GM23338 (cell line): ENCODE measurements at regions not wholly inside any gene's neighbourhood (a gene's known extent, or its start where the extent isn't known, plus 50 kb on each side); places are given as distances from the start of the nearest gene placed in this dataset.

ENCODE experiments used
- EZH2 ChIP-seq: fragments of 200-600 bp; sonication (generic); IDR thresholded peaks from one replicate; pipeline ENCODE4 v1.8.0; 2017; ENCODE audit warnings: antibody characterized with exemption, mild to moderate bottlenecking, low read depth; ENCODE audit not compliant: unreplicated experiment
- EZH2phosphoT487 ChIP-seq: fragments of 200-600 bp; sonication (generic); IDR thresholded peaks from one replicate; pipeline ENCODE4 v1.8.1; 2018; ENCODE audit warnings: antibody characterized with exemption; ENCODE audit not compliant: unreplicated experiment
- TF ChIP-seq, protein P1 (sequence below), 2 experiments: fragments of 200-600 bp in 1 of 2; sonication (generic) in 1 of 2; conservative IDR thresholded peaks; 2 replicates each; pipeline versions ENCODE4 v1.5.1 to v1.6.1; 2016 to 2017; ENCODE audit warnings: antibody characterized with exemption in 2 of 2, low read depth in 2 of 2, mild to moderate bottlenecking in 2 of 2, moderate library complexity in 1 of 2
- TF ChIP-seq, protein P2 (sequence below): IDR thresholded peaks from 2 replicates; pipeline ENCODE4 v1.6.1; 2016; ENCODE audit warnings: antibody characterized with exemption
- TF ChIP-seq, protein P3 (sequence below): IDR thresholded peaks from one replicate; pipeline ENCODE4 v1.6.1; 2018; ENCODE audit warnings: antibody characterized with exemption; ENCODE audit not compliant: unreplicated experiment

DNA sequence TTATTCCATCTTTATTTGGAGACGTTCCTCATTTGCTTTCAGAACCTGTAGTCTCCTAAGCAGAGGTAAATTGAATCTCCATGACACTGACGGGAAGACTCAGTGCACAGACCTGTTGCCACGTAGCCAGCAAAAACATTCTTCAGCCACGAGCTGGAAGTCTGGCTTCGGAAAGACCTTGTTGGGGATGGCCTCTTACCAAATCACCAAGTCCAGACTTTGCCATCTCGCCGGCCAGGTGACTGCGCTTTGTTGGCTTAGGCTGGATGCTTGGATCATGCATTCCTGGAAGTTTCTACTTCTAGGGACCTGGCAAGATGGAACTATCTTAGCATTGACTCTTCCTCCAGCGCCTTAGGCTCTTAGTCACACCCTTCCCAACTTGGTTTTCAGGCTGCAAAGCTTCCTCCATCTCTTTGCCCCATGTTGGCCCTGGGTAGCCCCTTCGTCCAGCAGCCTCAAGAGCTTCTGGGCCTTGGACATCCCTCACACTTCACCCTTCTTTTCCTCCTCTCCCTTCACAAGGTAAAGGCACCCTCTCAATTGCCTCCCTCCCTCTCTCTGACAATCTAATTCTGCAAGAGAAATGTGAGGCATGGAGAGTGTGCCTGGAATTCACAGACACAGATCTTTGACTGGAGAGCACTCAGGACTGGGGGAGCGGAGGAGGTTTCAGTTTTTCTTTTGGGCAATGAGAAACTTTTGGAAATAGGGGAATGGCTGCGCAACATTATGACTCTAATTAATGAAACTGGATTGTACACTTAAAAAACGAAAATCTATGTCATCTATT is 451.9 kb upstream of the MKI67 start:
- TF ChIP-seq, protein P1, sequence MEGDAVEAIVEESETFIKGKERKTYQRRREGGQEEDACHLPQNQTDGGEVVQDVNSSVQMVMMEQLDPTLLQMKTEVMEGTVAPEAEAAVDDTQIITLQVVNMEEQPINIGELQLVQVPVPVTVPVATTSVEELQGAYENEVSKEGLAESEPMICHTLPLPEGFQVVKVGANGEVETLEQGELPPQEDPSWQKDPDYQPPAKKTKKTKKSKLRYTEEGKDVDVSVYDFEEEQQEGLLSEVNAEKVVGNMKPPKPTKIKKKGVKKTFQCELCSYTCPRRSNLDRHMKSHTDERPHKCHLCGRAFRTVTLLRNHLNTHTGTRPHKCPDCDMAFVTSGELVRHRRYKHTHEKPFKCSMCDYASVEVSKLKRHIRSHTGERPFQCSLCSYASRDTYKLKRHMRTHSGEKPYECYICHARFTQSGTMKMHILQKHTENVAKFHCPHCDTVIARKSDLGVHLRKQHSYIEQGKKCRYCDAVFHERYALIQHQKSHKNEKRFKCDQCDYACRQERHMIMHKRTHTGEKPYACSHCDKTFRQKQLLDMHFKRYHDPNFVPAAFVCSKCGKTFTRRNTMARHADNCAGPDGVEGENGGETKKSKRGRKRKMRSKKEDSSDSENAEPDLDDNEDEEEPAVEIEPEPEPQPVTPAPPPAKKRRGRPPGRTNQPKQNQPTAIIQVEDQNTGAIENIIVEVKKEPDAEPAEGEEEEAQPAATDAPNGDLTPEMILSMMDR (conservative IDR thresholded peaks at IDR 0.05; ENCODE audit: low read depth in 2 of 2): no peak
- TF ChIP-seq, protein P2, sequence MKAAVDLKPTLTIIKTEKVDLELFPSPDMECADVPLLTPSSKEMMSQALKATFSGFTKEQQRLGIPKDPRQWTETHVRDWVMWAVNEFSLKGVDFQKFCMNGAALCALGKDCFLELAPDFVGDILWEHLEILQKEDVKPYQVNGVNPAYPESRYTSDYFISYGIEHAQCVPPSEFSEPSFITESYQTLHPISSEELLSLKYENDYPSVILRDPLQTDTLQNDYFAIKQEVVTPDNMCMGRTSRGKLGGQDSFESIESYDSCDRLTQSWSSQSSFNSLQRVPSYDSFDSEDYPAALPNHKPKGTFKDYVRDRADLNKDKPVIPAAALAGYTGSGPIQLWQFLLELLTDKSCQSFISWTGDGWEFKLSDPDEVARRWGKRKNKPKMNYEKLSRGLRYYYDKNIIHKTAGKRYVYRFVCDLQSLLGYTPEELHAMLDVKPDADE: no peak
- TF ChIP-seq EZH2 (no peak), EZH2phosphoT487 (no peak)
- TF ChIP-seq, protein P3, sequence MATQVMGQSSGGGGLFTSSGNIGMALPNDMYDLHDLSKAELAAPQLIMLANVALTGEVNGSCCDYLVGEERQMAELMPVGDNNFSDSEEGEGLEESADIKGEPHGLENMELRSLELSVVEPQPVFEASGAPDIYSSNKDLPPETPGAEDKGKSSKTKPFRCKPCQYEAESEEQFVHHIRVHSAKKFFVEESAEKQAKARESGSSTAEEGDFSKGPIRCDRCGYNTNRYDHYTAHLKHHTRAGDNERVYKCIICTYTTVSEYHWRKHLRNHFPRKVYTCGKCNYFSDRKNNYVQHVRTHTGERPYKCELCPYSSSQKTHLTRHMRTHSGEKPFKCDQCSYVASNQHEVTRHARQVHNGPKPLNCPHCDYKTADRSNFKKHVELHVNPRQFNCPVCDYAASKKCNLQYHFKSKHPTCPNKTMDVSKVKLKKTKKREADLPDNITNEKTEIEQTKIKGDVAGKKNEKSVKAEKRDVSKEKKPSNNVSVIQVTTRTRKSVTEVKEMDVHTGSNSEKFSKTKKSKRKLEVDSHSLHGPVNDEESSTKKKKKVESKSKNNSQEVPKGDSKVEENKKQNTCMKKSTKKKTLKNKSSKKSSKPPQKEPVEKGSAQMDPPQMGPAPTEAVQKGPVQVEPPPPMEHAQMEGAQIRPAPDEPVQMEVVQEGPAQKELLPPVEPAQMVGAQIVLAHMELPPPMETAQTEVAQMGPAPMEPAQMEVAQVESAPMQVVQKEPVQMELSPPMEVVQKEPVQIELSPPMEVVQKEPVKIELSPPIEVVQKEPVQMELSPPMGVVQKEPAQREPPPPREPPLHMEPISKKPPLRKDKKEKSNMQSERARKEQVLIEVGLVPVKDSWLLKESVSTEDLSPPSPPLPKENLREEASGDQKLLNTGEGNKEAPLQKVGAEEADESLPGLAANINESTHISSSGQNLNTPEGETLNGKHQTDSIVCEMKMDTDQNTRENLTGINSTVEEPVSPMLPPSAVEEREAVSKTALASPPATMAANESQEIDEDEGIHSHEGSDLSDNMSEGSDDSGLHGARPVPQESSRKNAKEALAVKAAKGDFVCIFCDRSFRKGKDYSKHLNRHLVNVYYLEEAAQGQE: no peak
